ENCODE measurements at regions not wholly inside any gene's neighbourhood (a gene's known extent, or its start where the extent isn't known, plus 50 kb on each side); places are given as distances from the start of the nearest gene placed in this dataset.

DNA sequence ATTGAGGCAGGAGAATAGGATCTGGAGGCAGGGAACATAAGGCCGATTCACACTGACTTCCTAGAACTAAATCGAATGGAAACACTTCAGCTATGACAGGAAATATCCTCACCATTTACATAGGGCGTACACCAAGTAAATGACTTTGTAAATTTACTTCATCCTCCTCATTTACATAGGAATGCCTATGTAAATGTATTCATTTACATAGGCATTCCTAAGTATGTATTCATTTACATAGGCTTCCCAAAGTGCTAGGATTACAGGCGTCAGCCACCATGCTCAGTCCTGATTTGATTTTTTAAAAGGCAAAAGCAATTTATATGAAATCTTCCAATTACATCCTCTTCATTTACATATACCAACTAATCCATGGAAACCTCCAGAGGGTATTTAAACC lies 133.1 kb upstream of the RFC3 start:
- TF ChIP-seq CTCF (IDR thresholded peaks at IDR 0.05; ENCODE audit: low read depth, low read length, missing input control) (no peak), MAX (IDR thresholded peaks at IDR 0.05) (no peak), RAD21 (IDR thresholded peaks at IDR 0.05) (no peak), RXRA (IDR thresholded peaks at IDR 0.05) (no peak), YY1 (IDR thresholded peaks at IDR 0.05) (no peak), FOXA1 (IDR thresholded peaks at IDR 0.05) (no peak), SP1 (IDR thresholded peaks at IDR 0.05) (no peak), JUND (IDR thresholded peaks at IDR 0.05) (no peak), GABPA (IDR thresholded peaks at IDR 0.05 in 1 of 2, conservative IDR thresholded peaks at IDR 0.05 in 1 of 2) (no peak), EGR1 (IDR thresholded peaks at IDR 0.05; ENCODE audit: low read depth in 2 of 2) (no peak), ATF3 (IDR thresholded peaks at IDR 0.05) (no peak)
